ENCODE measurements at regions not wholly inside any gene's neighbourhood (a gene's known extent, or its start where the extent isn't known, plus 50 kb on each side); places are given as distances from the start of the nearest gene placed in this dataset.

DNA sequence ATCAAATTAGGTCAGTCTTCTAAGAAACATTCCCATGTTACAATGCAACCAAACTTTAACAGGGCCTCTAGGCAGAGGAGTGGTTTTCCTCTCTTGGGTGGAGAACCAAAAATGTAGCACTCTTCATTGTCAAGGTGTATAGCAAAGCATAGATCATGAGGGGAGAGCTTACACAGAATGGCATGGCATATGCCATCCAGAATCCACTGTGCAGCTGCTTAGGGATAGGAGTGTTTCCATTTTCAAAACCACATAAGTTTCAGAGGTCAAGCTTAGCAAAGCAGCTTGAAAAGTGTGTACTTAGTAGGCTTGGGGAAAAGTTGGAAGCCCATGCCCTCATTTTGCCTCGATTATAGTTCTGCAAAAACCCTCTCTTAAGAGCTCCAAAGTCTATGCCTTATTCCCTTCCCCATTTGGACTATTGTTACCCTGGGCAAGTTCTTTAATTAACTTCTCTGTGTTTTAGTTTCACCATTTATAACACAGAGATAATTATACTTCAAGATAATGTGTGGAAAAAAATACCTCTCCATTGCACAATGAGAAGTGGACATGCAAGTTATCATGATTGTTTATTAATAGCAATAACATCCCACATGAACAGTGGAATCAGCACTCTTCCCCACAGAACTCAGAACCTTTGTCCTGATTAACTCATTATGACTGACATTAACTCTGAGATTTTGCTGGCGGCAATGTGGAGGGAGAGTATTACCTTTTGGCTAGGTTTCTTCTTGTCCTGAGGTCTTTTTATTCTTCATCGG is 398.9 kb upstream of the WWC1 start:
- Histone ChIP-seq H3K9me3 (no peaks in the 10 kb centered on the region), H3K4me1 (no peaks in the 10 kb centered on the region), H3K36me3 (no peaks in the 10 kb centered on the region), H3K27me3 (no peaks in the 10 kb centered on the region), H3K27ac (no peak overlapping the region), H3K4me3 (no peak overlapping the region)
- intact Hi-C loops (cut with DNase I; ENCODE audit: low total_unique reads) = no loop called here
- TF ChIP-seq, protein P1, sequence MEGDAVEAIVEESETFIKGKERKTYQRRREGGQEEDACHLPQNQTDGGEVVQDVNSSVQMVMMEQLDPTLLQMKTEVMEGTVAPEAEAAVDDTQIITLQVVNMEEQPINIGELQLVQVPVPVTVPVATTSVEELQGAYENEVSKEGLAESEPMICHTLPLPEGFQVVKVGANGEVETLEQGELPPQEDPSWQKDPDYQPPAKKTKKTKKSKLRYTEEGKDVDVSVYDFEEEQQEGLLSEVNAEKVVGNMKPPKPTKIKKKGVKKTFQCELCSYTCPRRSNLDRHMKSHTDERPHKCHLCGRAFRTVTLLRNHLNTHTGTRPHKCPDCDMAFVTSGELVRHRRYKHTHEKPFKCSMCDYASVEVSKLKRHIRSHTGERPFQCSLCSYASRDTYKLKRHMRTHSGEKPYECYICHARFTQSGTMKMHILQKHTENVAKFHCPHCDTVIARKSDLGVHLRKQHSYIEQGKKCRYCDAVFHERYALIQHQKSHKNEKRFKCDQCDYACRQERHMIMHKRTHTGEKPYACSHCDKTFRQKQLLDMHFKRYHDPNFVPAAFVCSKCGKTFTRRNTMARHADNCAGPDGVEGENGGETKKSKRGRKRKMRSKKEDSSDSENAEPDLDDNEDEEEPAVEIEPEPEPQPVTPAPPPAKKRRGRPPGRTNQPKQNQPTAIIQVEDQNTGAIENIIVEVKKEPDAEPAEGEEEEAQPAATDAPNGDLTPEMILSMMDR (IDR thresholded peaks at IDR 0.05 in 4 of 5, conservative IDR thresholded peaks at IDR 0.05 in 1 of 5) = no peak
- no peak for TF ChIP-seq POLR2A (IDR thresholded peaks at IDR 0.05)
- DNase-seq = no peak
- in situ Hi-C loops (cut with MboI; ENCODE audit: low sequenced_read_pairs in 4 of 4) = no loop called here
- no peak for ATAC-seq

DNA sequence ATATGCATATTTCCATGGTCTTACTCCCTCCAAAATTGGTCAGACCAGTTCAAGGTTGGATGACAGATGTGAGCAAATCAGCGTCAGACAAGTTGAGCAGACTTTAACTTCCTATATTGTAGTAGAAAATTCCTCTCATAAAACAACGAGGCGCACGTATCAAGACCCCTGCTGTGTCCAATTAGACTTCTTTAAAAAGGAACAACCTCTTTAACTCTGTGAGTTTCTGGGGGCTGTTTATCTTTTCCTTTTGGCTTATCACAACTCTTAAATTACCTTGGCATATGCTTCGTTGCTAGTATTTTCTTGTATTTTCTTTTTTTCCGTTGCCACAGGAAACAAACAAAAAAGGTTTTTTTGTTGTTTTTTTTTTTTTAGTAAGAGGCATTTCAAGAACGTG is 398.2 kb upstream of the WWC1 start:
- no peak for ATAC-seq
- H3K4me1 ChIP-seq = no peaks in the 10 kb centered on the region
- H3K27ac ChIP-seq = no peak overlapping the region
- DNase-seq = no peak
- no peaks in the 10 kb centered on the region for H3K27me3 ChIP-seq
- H3K9me3 ChIP-seq = no peaks in the 10 kb centered on the region
- TF ChIP-seq, protein P1 (IDR thresholded peaks at IDR 0.05 in 4 of 5, conservative IDR thresholded peaks at IDR 0.05 in 1 of 5) = no peak
- no peak for TF ChIP-seq POLR2A (IDR thresholded peaks at IDR 0.05)
- no peaks in the 10 kb centered on the region for H3K36me3 ChIP-seq
- no peak overlapping the region for H3K4me3 ChIP-seq
- in situ Hi-C loops (cut with MboI; ENCODE audit: low sequenced_read_pairs in 4 of 4) (no loop called here), intact Hi-C loops (cut with DNase I; ENCODE audit: low total_unique reads) (no loop called here)

DNA sequence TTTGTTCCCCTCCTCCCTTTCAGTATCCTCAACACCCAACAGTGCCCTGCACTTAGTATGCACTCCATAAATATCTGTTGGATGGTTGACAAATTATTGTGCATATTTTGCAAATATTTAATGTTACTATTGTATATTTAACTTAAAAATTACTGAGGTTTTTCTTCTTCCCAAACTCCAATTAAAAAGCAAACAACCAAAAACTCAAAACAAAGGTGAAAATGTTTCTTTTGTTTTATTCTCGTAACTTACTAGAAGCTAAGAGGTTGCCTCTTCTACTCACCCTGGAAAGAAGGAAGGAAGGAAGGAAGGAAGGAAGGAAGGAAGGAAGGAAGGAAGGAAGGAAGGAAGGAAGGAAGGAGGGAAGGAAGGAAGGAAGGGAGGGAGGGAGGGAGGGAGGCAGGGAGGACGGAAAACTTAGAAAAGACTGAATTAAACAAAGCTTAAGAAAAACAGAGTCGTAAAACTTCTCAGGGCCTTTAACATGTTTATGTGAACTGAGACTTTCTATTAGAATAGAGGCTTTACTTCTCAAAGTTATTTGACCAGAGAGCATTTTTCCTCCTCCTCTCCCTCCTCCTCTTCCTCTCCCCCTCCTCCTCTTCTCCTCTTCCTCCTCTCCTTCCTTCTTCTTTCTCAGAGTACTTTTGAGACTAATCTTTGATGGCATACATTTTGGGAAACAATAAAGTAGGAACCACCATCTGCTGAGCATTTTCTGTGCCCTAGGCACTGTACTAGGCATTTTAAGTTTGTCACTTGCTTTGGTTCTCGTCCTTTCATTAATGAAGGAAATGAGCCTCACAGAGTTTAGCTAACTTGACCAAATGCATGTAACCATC is 396.6 kb upstream of the WWC1 start:
- DNase-seq = no peak
- TF ChIP-seq, protein P1 (IDR thresholded peaks at IDR 0.05 in 4 of 5, conservative IDR thresholded peaks at IDR 0.05 in 1 of 5) = no peak
- no peak for TF ChIP-seq POLR2A (IDR thresholded peaks at IDR 0.05)
- H3K9me3 ChIP-seq = no peaks in the 10 kb centered on the region
- in situ Hi-C loops (cut with MboI; ENCODE audit: low sequenced_read_pairs in 4 of 4) = no loop called here
- H3K27ac ChIP-seq = no peak overlapping the region
- no peak overlapping the region for H3K4me3 ChIP-seq
- H3K27me3 ChIP-seq = no peaks in the 10 kb centered on the region
- ATAC-seq = no peak
- no peaks in the 10 kb centered on the region for H3K36me3 ChIP-seq
- H3K4me1 ChIP-seq = no peaks in the 10 kb centered on the region
- intact Hi-C loops (cut with DNase I; ENCODE audit: low total_unique reads) = no loop called here

DNA sequence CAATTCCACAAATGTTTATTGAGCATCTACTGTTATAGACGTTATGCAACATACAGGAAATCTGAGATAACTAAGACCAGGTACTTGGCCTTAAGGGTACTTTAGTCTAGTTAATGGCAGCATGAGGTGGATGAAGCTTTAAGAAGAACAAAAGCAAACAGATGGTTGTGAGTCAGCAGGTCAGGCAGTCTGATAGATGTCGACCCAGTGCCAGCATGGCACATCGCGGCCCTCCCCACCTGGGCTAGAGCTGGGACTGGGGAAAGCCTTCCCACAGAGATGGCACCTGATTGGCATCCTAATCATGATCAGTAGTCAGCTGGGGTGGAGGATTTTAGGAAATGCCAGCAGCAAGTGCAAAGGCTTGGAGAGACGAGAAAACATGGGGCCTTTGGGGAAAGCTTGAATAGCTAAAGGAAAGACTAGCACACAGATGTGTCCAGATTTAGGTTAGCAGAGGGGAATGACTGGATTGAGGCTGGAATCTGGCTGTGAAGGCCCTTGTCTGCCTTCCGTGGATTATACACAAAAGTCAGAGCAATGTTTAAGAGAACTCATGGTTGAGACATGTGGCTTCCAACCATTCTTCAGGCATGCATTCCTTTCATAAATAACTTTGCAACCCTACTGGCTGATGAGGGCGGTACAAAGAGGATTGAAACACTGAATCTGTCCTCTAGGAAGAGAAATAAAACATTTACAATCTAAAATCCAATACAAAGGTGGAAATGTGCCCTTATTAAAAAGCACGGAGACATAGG is 395.4 kb upstream of the WWC1 start:
- no peaks in the 10 kb centered on the region for H3K27me3 ChIP-seq
- TF ChIP-seq, protein P1 (IDR thresholded peaks at IDR 0.05 in 4 of 5, conservative IDR thresholded peaks at IDR 0.05 in 1 of 5) = no peak
- TF ChIP-seq POLR2A (IDR thresholded peaks at IDR 0.05) = no peak
- no peaks in the 10 kb centered on the region for H3K4me1 ChIP-seq
- ATAC-seq (no peak), DNase-seq (no peak)
- H3K4me3 ChIP-seq = no peak overlapping the region
- no peaks in the 10 kb centered on the region for H3K9me3 ChIP-seq
- intact Hi-C loops (cut with DNase I; ENCODE audit: low total_unique reads) (no loop called here), in situ Hi-C loops (cut with MboI; ENCODE audit: low sequenced_read_pairs in 4 of 4) (no loop called here)
- no peak overlapping the region for H3K27ac ChIP-seq
- H3K36me3 ChIP-seq = no peaks in the 10 kb centered on the region

Data from gastrocnemius medialis (tissue), 4 donors.